HG03442 (cell line): ENCODE measurements at regions not wholly inside any gene's neighbourhood (a gene's known extent, or its start where the extent isn't known, plus 50 kb on each side); places are given as distances from the start of the nearest gene placed in this dataset.
A peak's percentile ranks its signal among the peaks of the same experiment; 100 is the strongest.

Experiments used
- ATAC-seq: cut with Tn5 transposase; IDR thresholded peaks from one replicate; pipeline ENCODE4 v1.9.1; 2021; ENCODE audit warnings: mild to moderate bottlenecking, moderate library complexity; ENCODE audit not compliant: unreplicated experiment

- no peak for ATAC-seq
These were observed 835.0 kb upstream of the FANCL start for GRCh38 chr2:59076079-59076619.

- no peak for ATAC-seq
These were observed 832.9 kb upstream of the FANCL start for GRCh38 chr2:59074071-59074470.

- no peak for ATAC-seq
These were observed 832.2 kb upstream of the FANCL start for GRCh38 chr2:59073286-59073685.

- no peak for ATAC-seq
These were observed 827.1 kb upstream of the FANCL start for GRCh38 chr2:59068255-59068654.

- no peak for ATAC-seq
These were observed 825.8 kb upstream of the FANCL start for GRCh38 chr2:59066787-59067399.

GRCh38 chr2:59047373-59047995, 806.4 kb upstream of the FANCL start:
- ATAC-seq = no peak

GRCh38 chr2:59046401-59047372, 805.6 kb upstream of the FANCL start:
- ATAC-seq = no peak

GRCh38 chr2:59044736-59045135, 803.6 kb upstream of the FANCL start:
- ATAC-seq = no peak

- ATAC-seq = no peak
These were observed 800.0 kb upstream of the FANCL start for GRCh38 chr2:59041139-59041538.

- ATAC-seq = no peak
These were observed 793.7 kb upstream of the FANCL start for GRCh38 chr2:59034837-59035236.

- ATAC-seq = no peak
These were observed 793.0 kb upstream of the FANCL start for GRCh38 chr2:59034106-59034505.

GRCh38 chr2:59033661-59034060, 792.5 kb upstream of the FANCL start:
- no peak for ATAC-seq

- ATAC-seq = no peak
These were observed 791.4 kb upstream of the FANCL start for GRCh38 chr2:59032499-59032898.

GRCh38 chr2:59029058-59029457, 787.9 kb upstream of the FANCL start:
- no peak for ATAC-seq

GRCh38 chr2:59027320-59027719, 786.2 kb upstream of the FANCL start:
- ATAC-seq = no peak

- ATAC-seq = peak; percentile 72
These were observed 784.1 kb upstream of the FANCL start for GRCh38 chr2:59025157-59025757.

GRCh38 chr2:59021786-59022185, 780.7 kb upstream of the FANCL start:
- ATAC-seq = no peak

GRCh38 chr2:59019566-59020159, 778.5 kb upstream of the FANCL start:
- no peak for ATAC-seq

- no peak for ATAC-seq
These were observed 777.6 kb upstream of the FANCL start for GRCh38 chr2:59018737-59019136.

- ATAC-seq = no peak
These were observed 773.9 kb upstream of the FANCL start for GRCh38 chr2:59015027-59015426.

- no peak for ATAC-seq
These were observed 771.8 kb upstream of the FANCL start for GRCh38 chr2:59012971-59013370.
